Type B pancreatic cell (in vitro differentiated cells): ENCODE measurements at regions not wholly inside any gene's neighbourhood (a gene's known extent, or its start where the extent isn't known, plus 50 kb on each side); places are given as distances from the start of the nearest gene placed in this dataset.

ENCODE experiments used
- DNase-seq: peaks from one replicate; pipeline ENCODE4 v3.0.0; 2021; ENCODE audit warnings: mixed read lengths; ENCODE audit not compliant: unreplicated experiment; ENCODE audit errors: extremely low spot score
- H3K27ac Mint-ChIP-seq: 2 replicates; pipeline ENCODE4 v1.8.0; 2021; ENCODE audit warnings: mild to moderate bottlenecking, mixed read lengths
- H3K27me3 Mint-ChIP-seq: 2 replicates; pipeline ENCODE4 v1.8.0; 2021; ENCODE audit warnings: mixed read lengths
- H3K36me3 Mint-ChIP-seq: 2 replicates; pipeline ENCODE4 v1.8.0; 2021; ENCODE audit warnings: mixed read lengths
- H3K4me1 Mint-ChIP-seq: one replicate; pipeline ENCODE4 v1.8.0; 2021; ENCODE audit warnings: mixed read lengths; ENCODE audit not compliant: unreplicated experiment
- H3K4me3 Mint-ChIP-seq: 2 replicates; pipeline ENCODE4 v1.8.0; 2021; ENCODE audit warnings: mild to moderate bottlenecking, mixed read lengths
- H3K9me3 Mint-ChIP-seq: 2 replicates; pipeline ENCODE4 v1.8.0; 2021; ENCODE audit warnings: mixed read lengths
- CTCF ChIP-seq: fragments of 200-600 bp; sonication (generic); conservative IDR thresholded peaks from 2 replicates; pipeline ENCODE4 v1.5.0; 2021; ENCODE audit warnings: antibody characterized with exemption, mild to moderate bottlenecking

- no peak overlapping the region for H3K4me3 Mint-ChIP-seq
- no peak for TF ChIP-seq CTCF
- H3K36me3 Mint-ChIP-seq = no peaks in the 10 kb centered on the region
- no peaks in the 10 kb centered on the region for H3K9me3 Mint-ChIP-seq
- peaks cover 6% of the 10 kb centered on the region for H3K4me1 Mint-ChIP-seq
- no peak for DNase-seq
- no peak overlapping the region for H3K27ac Mint-ChIP-seq
- peaks cover 3% of the 10 kb centered on the region for H3K27me3 Mint-ChIP-seq
Observed at GRCh38 chr2:13537771-13538349, 821.1 kb downstream of the TRIB2 start.

- H3K9me3 Mint-ChIP-seq = no peaks in the 10 kb centered on the region
- H3K27me3 Mint-ChIP-seq = peaks cover 3% of the 10 kb centered on the region
- no peak for DNase-seq
- peaks cover 6% of the 10 kb centered on the region for H3K4me1 Mint-ChIP-seq
- H3K27ac Mint-ChIP-seq = no peak overlapping the region
- no peak for TF ChIP-seq CTCF
- no peaks in the 10 kb centered on the region for H3K36me3 Mint-ChIP-seq
- no peak overlapping the region for H3K4me3 Mint-ChIP-seq
Observed at GRCh38 chr2:13539296-13539695, 822.6 kb downstream of the TRIB2 start.

- Mint-ChIP-seq H3K27ac (no peak overlapping the region), H3K4me3 (no peak overlapping the region), H3K9me3 (no peaks in the 10 kb centered on the region), H3K4me1 (peaks cover 6% of the 10 kb centered on the region), H3K36me3 (no peaks in the 10 kb centered on the region), H3K27me3 (peaks cover 3% of the 10 kb centered on the region)
- no peak for DNase-seq
- TF ChIP-seq CTCF = no peak
Observed at GRCh38 chr2:13542061-13542460, 825.3 kb downstream of the TRIB2 start.

GRCh38 chr2:13542642-13543041 lies 825.9 kb downstream of the TRIB2 start:
- H3K36me3 Mint-ChIP-seq = no peaks in the 10 kb centered on the region
- no peak overlapping the region for H3K4me3 Mint-ChIP-seq
- H3K27me3 Mint-ChIP-seq = peaks cover 3% of the 10 kb centered on the region
- H3K27ac Mint-ChIP-seq = no peak overlapping the region
- no peaks in the 10 kb centered on the region for H3K9me3 Mint-ChIP-seq
- H3K4me1 Mint-ChIP-seq = peaks cover 6% of the 10 kb centered on the region
- no peak for DNase-seq
- no peak for TF ChIP-seq CTCF

- Mint-ChIP-seq H3K4me3 (no peak overlapping the region), H3K4me1 (peaks cover 6% of the 10 kb centered on the region), H3K27me3 (no peaks in the 10 kb centered on the region), H3K27ac (no peak overlapping the region), H3K36me3 (no peaks in the 10 kb centered on the region), H3K9me3 (no peaks in the 10 kb centered on the region)
- TF ChIP-seq CTCF = no peak
- DNase-seq = no peak
Observed at GRCh38 chr2:13543550-13543949, 826.8 kb downstream of the TRIB2 start.

- H3K27me3 Mint-ChIP-seq = no peaks in the 10 kb centered on the region
- no peak for DNase-seq
- H3K36me3 Mint-ChIP-seq = no peaks in the 10 kb centered on the region
- H3K4me1 Mint-ChIP-seq = no peaks in the 10 kb centered on the region
- H3K4me3 Mint-ChIP-seq = no peak overlapping the region
- no peak for TF ChIP-seq CTCF
- no peaks in the 10 kb centered on the region for H3K9me3 Mint-ChIP-seq
- H3K27ac Mint-ChIP-seq = no peak overlapping the region
Observed at GRCh38 chr2:13545320-13545719, 828.6 kb downstream of the TRIB2 start.
